ENCODE measurements at regions not wholly inside any gene's neighbourhood (a gene's known extent, or its start where the extent isn't known, plus 50 kb on each side); places are given as distances from the start of the nearest gene placed in this dataset.
A peak's percentile ranks its signal among the peaks of the same experiment; 100 is the strongest.

GRCh38 chr5:135217669-135218485 lies 181.2 kb downstream of the MACROH2A1 start:
- WGBS (ENCODE audit: low lambda C conversion rate) = 79% methylated on average over 11 of the region's 11 CpGs
- Histone ChIP-seq H3F3A (replicated peaks; ENCODE audit: insufficient read depth) (no peaks in the 10 kb centered on the region), H3K4me1 (ENCODE audit: control insufficient read depth in 1 of 2, insufficient read depth in 2 of 2, low read depth in 1 of 2, low read length in 1 of 2) (no peaks in the 10 kb centered on the region; a peak in 1 of 4 replicates), H2AFZ (ENCODE audit: low read depth) (no peak overlapping the region), H3K9ac (no peak overlapping the region), H4K20me1 (ENCODE audit: insufficient read depth) (no peaks in the 10 kb centered on the region), H3K79me2 (ENCODE audit: insufficient read depth) (no peaks in the 10 kb centered on the region), H3K4me2 (no peak overlapping the region), H3K9me2 (no peaks in the 10 kb centered on the region), H3K27ac (ENCODE audit: low read depth in 2 of 2, low read length in 1 of 2) (no peak overlapping the region), H3K36me3 (replicated peaks in 1 of 2; ENCODE audit: control insufficient read depth in 1 of 2, insufficient read depth in 2 of 2, low read length in 1 of 2) (no peaks in the 10 kb centered on the region), H3K9me3 (no peaks in the 10 kb centered on the region), H3K27me3 (ENCODE audit: insufficient read depth) (no peaks in the 10 kb centered on the region), H3K4me3 (ENCODE audit: low read depth in 2 of 2, low read length in 1 of 2) (no peak overlapping the region)
- ChIA-PET POLR2A (no interaction called here), CTCF (interaction anchor here (0.8 to 3.3 kb wide), 4 partner anchors 13 to 115 kb away, joined by 3 to 11 read pairs (median 4); no protein-coding TSS in a partner anchor)
- DNase-seq = no peak
- TF ChIP-seq EP300 (IDR thresholded peaks at IDR 0.05; ENCODE audit: borderline replicate concordance in 1 of 2, low read depth in 1 of 2, low read length in 1 of 2) (no peak), RCOR1 (IDR thresholded peaks at IDR 0.05; ENCODE audit: low read length) (no peak), MEF2A (IDR thresholded peaks at IDR 0.05; ENCODE audit: borderline replicate concordance, low read depth) (no peak), ZBTB33 (IDR thresholded peaks at IDR 0.05; ENCODE audit: borderline replicate concordance, low read depth) (no peak), PBX3 (IDR thresholded peaks at IDR 0.05) (no peak), CTCF (IDR thresholded peaks at IDR 0.05) (peak; percentile 14; the same call in 1 of the 2 replicates), POLR2AphosphoS5 (IDR thresholded peaks at IDR 0.05; ENCODE audit: low read depth, low read length) (no peak)

GRCh38 chr5:135216471-135217343 lies 182.3 kb downstream of the MACROH2A1 start:
- CTCF ChIA-PET = interaction anchor here (1.6 to 3.3 kb wide), 2 partner anchors 12 to 13 kb away, joined by 4 to 11 read pairs; no protein-coding TSS in a partner anchor
- Histone ChIP-seq H3K27me3 (ENCODE audit: insufficient read depth) (no peaks in the 10 kb centered on the region), H3K9me2 (no peaks in the 10 kb centered on the region), H3K4me3 (ENCODE audit: low read depth in 2 of 2, low read length in 1 of 2) (no peak overlapping the region), H3K27ac (ENCODE audit: low read depth in 2 of 2, low read length in 1 of 2) (no peak overlapping the region), H3K9me3 (no peaks in the 10 kb centered on the region), H4K20me1 (ENCODE audit: insufficient read depth) (no peaks in the 10 kb centered on the region), H3K9ac (no peak overlapping the region), H3K79me2 (ENCODE audit: insufficient read depth) (no peaks in the 10 kb centered on the region), H3K36me3 (replicated peaks in 1 of 2; ENCODE audit: control insufficient read depth in 1 of 2, insufficient read depth in 2 of 2, low read length in 1 of 2) (no peaks in the 10 kb centered on the region), H3K4me2 (no peak overlapping the region), H2AFZ (ENCODE audit: low read depth) (no peak overlapping the region), H3F3A (replicated peaks; ENCODE audit: insufficient read depth) (no peaks in the 10 kb centered on the region), H3K4me1 (ENCODE audit: control insufficient read depth in 1 of 2, insufficient read depth in 2 of 2, low read depth in 1 of 2, low read length in 1 of 2) (peaks cover 0 to 9% of the 10 kb centered on the region in 2 experiments; a peak in 1 of 4 replicates)
- no peak for DNase-seq
- POLR2A ChIA-PET = no interaction called here
- TF ChIP-seq NFIC (IDR thresholded peaks at IDR 0.05; ENCODE audit: borderline replicate concordance) (no peak), FOSL2 (IDR thresholded peaks at IDR 0.05; ENCODE audit: borderline replicate concordance, low read depth) (no peak), SIN3A (IDR thresholded peaks at IDR 0.05; ENCODE audit: borderline replicate concordance, low read depth, low read length) (no peak), FOXM1 (IDR thresholded peaks at IDR 0.05; ENCODE audit: low read depth) (no peak), GABPA (IDR thresholded peaks at IDR 0.05; ENCODE audit: low read depth) (no peak), FOXJ3 (CRISPR knock-in tag; IDR thresholded peaks at IDR 0.05) (no peak), TCF12 (IDR thresholded peaks at IDR 0.05) (no peak), CHD2 (IDR thresholded peaks at IDR 0.05; ENCODE audit: low read length, partially characterized antibody) (no peak), RAD21 (IDR thresholded peaks at IDR 0.05; ENCODE audit: low read length) (no peak), EZH2phosphoT487 (IDR thresholded peaks at IDR 0.05; ENCODE audit: borderline replicate concordance, low read depth) (no peak)
